ENCODE measurements at regions not wholly inside any gene's neighbourhood (a gene's known extent, or its start where the extent isn't known, plus 50 kb on each side); places are given as distances from the start of the nearest gene placed in this dataset.

- TF ChIP-seq, protein P1, sequence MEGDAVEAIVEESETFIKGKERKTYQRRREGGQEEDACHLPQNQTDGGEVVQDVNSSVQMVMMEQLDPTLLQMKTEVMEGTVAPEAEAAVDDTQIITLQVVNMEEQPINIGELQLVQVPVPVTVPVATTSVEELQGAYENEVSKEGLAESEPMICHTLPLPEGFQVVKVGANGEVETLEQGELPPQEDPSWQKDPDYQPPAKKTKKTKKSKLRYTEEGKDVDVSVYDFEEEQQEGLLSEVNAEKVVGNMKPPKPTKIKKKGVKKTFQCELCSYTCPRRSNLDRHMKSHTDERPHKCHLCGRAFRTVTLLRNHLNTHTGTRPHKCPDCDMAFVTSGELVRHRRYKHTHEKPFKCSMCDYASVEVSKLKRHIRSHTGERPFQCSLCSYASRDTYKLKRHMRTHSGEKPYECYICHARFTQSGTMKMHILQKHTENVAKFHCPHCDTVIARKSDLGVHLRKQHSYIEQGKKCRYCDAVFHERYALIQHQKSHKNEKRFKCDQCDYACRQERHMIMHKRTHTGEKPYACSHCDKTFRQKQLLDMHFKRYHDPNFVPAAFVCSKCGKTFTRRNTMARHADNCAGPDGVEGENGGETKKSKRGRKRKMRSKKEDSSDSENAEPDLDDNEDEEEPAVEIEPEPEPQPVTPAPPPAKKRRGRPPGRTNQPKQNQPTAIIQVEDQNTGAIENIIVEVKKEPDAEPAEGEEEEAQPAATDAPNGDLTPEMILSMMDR (IDR thresholded peaks at IDR 0.05): no peak
- DNase-seq (ENCODE audit: extremely low spot score, unreplicated experiment): no peak
- no peaks in the 10 kb centered on the region for H3K9me3 Mint-ChIP-seq (ENCODE audit: unreplicated experiment)
- H3K27me3 Mint-ChIP-seq (ENCODE audit: unreplicated experiment): no peaks in the 10 kb centered on the region
- peaks cover 19% of the 10 kb centered on the region for H3K4me1 Mint-ChIP-seq (ENCODE audit: unreplicated experiment)
- no peaks in the 10 kb centered on the region for H3K36me3 Mint-ChIP-seq (ENCODE audit: unreplicated experiment)
- no peak overlapping the region for H3K4me3 Mint-ChIP-seq (ENCODE audit: unreplicated experiment)
- no peak overlapping the region for H3K27ac Mint-ChIP-seq (ENCODE audit: unreplicated experiment)
Measured at GRCh38 chr9:87441251-87441650, 56.4 kb upstream of the DAPK1 start.

DNA sequence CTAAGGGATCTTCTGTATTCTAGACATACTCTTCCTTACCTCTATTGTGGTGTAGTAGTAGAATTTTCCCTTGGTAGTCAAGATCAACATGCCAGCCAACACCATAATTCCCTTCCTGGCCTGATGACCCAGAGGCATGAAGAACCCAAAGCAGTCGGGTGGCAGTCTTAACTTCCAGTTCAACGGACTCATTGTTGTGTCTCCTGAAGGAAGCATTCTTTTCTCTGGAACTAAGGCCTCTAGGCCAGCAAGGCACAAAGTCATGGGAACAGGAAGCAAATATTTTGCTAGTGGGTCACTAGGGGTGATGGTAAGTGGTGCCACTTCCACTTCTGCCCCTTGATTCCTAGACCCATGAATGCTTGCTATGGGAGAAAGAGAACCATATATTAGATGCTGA lies 55.2 kb upstream of the DAPK1 start:
- H3K9me3 Mint-ChIP-seq (ENCODE audit: unreplicated experiment): no peaks in the 10 kb centered on the region
- H3K27ac Mint-ChIP-seq (ENCODE audit: unreplicated experiment): no peak overlapping the region
- H3K4me3 Mint-ChIP-seq (ENCODE audit: unreplicated experiment): no peak overlapping the region
- H3K27me3 Mint-ChIP-seq (ENCODE audit: unreplicated experiment): no peaks in the 10 kb centered on the region
- H3K4me1 Mint-ChIP-seq (ENCODE audit: unreplicated experiment): peaks cover 9% of the 10 kb centered on the region
- no peak for DNase-seq (ENCODE audit: extremely low spot score, unreplicated experiment)
- no peaks in the 10 kb centered on the region for H3K36me3 Mint-ChIP-seq (ENCODE audit: unreplicated experiment)
- TF ChIP-seq, protein P1 (IDR thresholded peaks at IDR 0.05): no peak

- Mint-ChIP-seq H3K9me3 (ENCODE audit: unreplicated experiment) (no peaks in the 10 kb centered on the region), H3K27ac (ENCODE audit: unreplicated experiment) (no peak overlapping the region), H3K4me1 (ENCODE audit: unreplicated experiment) (peaks cover 5% of the 10 kb centered on the region), H3K36me3 (ENCODE audit: unreplicated experiment) (no peaks in the 10 kb centered on the region), H3K4me3 (ENCODE audit: unreplicated experiment) (no peak overlapping the region), H3K27me3 (ENCODE audit: unreplicated experiment) (no peaks in the 10 kb centered on the region)
- TF ChIP-seq, protein P1 (IDR thresholded peaks at IDR 0.05): no peak
- DNase-seq (ENCODE audit: extremely low spot score, unreplicated experiment): no peak
Measured at GRCh38 chr9:87443006-87443405, 54.7 kb upstream of the DAPK1 start.

- no peaks in the 10 kb centered on the region for H3K36me3 Mint-ChIP-seq (ENCODE audit: unreplicated experiment)
- H3K9me3 Mint-ChIP-seq (ENCODE audit: unreplicated experiment): no peaks in the 10 kb centered on the region
- no peak overlapping the region for H3K4me3 Mint-ChIP-seq (ENCODE audit: unreplicated experiment)
- H3K27me3 Mint-ChIP-seq (ENCODE audit: unreplicated experiment): no peaks in the 10 kb centered on the region
- no peak overlapping the region for H3K27ac Mint-ChIP-seq (ENCODE audit: unreplicated experiment)
- TF ChIP-seq, protein P1 (IDR thresholded peaks at IDR 0.05): no peak
- DNase-seq (ENCODE audit: extremely low spot score, unreplicated experiment): no peak
- H3K4me1 Mint-ChIP-seq (ENCODE audit: unreplicated experiment): peaks cover 4% of the 10 kb centered on the region
Measured at GRCh38 chr9:87443461-87443860, 54.2 kb upstream of the DAPK1 start.

DNA sequence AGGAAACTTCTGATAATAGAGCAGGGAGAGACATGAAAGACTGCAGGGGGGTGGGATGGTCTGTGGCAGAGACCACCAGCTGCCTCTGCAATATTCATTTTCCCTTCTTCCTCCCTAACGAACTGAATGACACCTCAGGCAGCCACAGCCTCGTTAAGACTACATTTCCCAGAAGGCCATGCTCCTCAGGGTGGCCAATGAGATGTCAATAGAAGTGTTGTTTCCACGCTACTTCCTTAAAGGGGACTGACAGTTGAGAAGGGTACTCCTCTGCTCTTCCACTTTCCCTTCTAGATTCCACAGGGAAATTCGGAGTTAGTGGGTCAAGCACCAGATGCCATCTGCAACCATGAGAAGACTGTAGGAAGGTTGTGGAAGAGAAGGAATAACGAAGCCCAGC lies 52.0 kb upstream of the DAPK1 start:
- TF ChIP-seq, protein P1 (IDR thresholded peaks at IDR 0.05): no peak
- Mint-ChIP-seq H3K27ac (ENCODE audit: unreplicated experiment) (no peak overlapping the region), H3K9me3 (ENCODE audit: unreplicated experiment) (no peaks in the 10 kb centered on the region), H3K27me3 (ENCODE audit: unreplicated experiment) (no peaks in the 10 kb centered on the region), H3K4me3 (ENCODE audit: unreplicated experiment) (no peak overlapping the region), H3K36me3 (ENCODE audit: unreplicated experiment) (no peaks in the 10 kb centered on the region), H3K4me1 (ENCODE audit: unreplicated experiment) (peaks cover 3% of the 10 kb centered on the region)
- DNase-seq (ENCODE audit: extremely low spot score, unreplicated experiment): no peak
